DND-41 (cell line): ENCODE measurements at regions not wholly inside any gene's neighbourhood (a gene's known extent, or its start where the extent isn't known, plus 50 kb on each side); places are given as distances from the start of the nearest gene placed in this dataset.

Source experiments
- CTCF ChIP-seq: IDR thresholded peaks from 2 replicates; pipeline ENCODE4 v1.5.1; 2012; ENCODE audit warnings: borderline replicate concordance, low read length, moderate library complexity, mild to moderate bottlenecking; ENCODE audit not compliant: poor library complexity, severe bottlenecking; ENCODE audit errors: extremely low read depth
- EZH2 ChIP-seq: IDR thresholded peaks from 3 replicates; pipeline ENCODE4 v1.6.1; 2012; ENCODE audit warnings: borderline replicate concordance, low read depth, mild to moderate bottlenecking, moderate library complexity, low read length, inconsistent platforms; ENCODE audit not compliant: severe bottlenecking

- no peak for TF ChIP-seq CTCF
- TF ChIP-seq EZH2 = no peak
Observed at GRCh38 chr16:64738321-64738960, 383.4 kb downstream of the CDH11 start.
